Peyer's patch (tissue), 4 donors: ENCODE measurements at regions not wholly inside any gene's neighbourhood (a gene's known extent, or its start where the extent isn't known, plus 50 kb on each side); places are given as distances from the start of the nearest gene placed in this dataset.

Experiments
- CTCF ChIP-seq, 6 experiments: fragments of 450-650 bp in 4 of 6; fragments of 200-600 bp in 2 of 6; sonication (generic) in 1 of 6; IDR thresholded peaks; one replicate each; pipeline ENCODE4 v1.5.1; 2017 to 2019; ENCODE audit warnings: antibody characterized with exemption in 6 of 6, mild to moderate bottlenecking in 3 of 6, moderate library complexity in 1 of 6
- POLR2A ChIP-seq, 2 donors: fragments of 450-650 bp; IDR thresholded peaks; one replicate each; pipeline ENCODE4 v1.5.1; 2017; ENCODE audit warnings: antibody characterized with exemption in 2 of 2, mild to moderate bottlenecking in 2 of 2, moderate library complexity in 2 of 2

DNA sequence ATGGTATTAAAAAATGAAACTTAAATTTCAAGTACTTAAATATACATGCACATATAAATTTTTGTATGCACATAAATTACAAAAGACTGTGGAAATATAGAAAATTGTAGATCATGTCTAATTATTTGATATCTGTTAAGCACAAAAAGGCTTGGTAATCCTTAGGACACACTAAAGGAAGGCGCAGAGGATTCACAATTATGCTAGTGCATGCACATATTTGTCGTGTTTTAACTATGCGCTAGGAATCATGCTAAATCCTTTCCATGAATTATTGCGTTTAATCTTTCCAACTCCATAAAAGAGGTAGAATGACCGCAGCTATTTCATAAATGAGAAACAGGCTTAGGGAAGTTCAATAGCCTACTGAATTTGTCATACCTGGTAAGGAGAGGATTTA lies 244.1 kb upstream of the ITGA1 start:
- no peak for TF ChIP-seq POLR2A (IDR thresholded peaks at IDR 0.05)
- TF ChIP-seq CTCF (IDR thresholded peaks at IDR 0.05) = no peak
